IMR-90 (cell line): ENCODE measurements at regions not wholly inside any gene's neighbourhood (a gene's known extent, or its start where the extent isn't known, plus 50 kb on each side); places are given as distances from the start of the nearest gene placed in this dataset.

ENCODE experiments used
- BHLHE40 ChIP-seq: fragments of 150-350 bp; IDR thresholded peaks from 2 replicates; pipeline ENCODE4 v1.6.1; 2016; ENCODE audit warnings: mild to moderate bottlenecking, low read depth, low read length
- CHD1 ChIP-seq: IDR thresholded peaks from 2 replicates; pipeline ENCODE4 v1.6.1; 2012; ENCODE audit warnings: low read depth, low read length, improper control_type of control experiment
- ELK1 ChIP-seq: fragments of 150-350 bp; IDR thresholded peaks from 2 replicates; pipeline ENCODE4 v1.6.1; 2016; ENCODE audit warnings: low read depth, mild to moderate bottlenecking, low read length, moderate library complexity, borderline replicate concordance
- FOS ChIP-seq: fragments of 150-350 bp; IDR thresholded peaks from 2 replicates; pipeline ENCODE4 v1.6.1; 2016; ENCODE audit warnings: low read depth, low read length
- MAZ ChIP-seq: IDR thresholded peaks from 2 replicates; pipeline ENCODE4 v1.6.1; 2012; ENCODE audit warnings: low read depth, mild to moderate bottlenecking, low read length, improper control_type of control experiment, moderate library complexity, borderline replicate concordance
- MXI1 ChIP-seq: IDR thresholded peaks from 2 replicates; pipeline ENCODE4 v1.6.1; 2012; ENCODE audit warnings: low read depth, mild to moderate bottlenecking, low read length, moderate library complexity, borderline replicate concordance
- POLR2A ChIP-seq: IDR thresholded peaks from 2 replicates; pipeline ENCODE4 v1.6.1; 2012; ENCODE audit warnings: mild to moderate bottlenecking, low read depth, low read length
- RAD21 ChIP-seq: IDR thresholded peaks from 2 replicates; pipeline ENCODE4 v1.6.1; 2012; ENCODE audit warnings: low read length, improper control_type of control experiment
- RCOR1 ChIP-seq: IDR thresholded peaks from 2 replicates; pipeline ENCODE4 v1.6.1; 2012; ENCODE audit warnings: mild to moderate bottlenecking, low read length, improper control_type of control experiment; ENCODE audit not compliant: insufficient replicate concordance
- RFX5 ChIP-seq: IDR thresholded peaks from 2 replicates; pipeline ENCODE4 v1.8.0; 2012; ENCODE audit warnings: low read depth, mild to moderate bottlenecking, low read length, moderate library complexity
- SMC3 ChIP-seq: fragments of 150-350 bp; IDR thresholded peaks from 2 replicates; pipeline ENCODE4 v1.6.1; 2016; ENCODE audit warnings: low read depth, mild to moderate bottlenecking, antibody characterized with exemption, low read length, moderate library complexity
- USF2 ChIP-seq: fragments of 150-350 bp; IDR thresholded peaks from 2 replicates; pipeline ENCODE4 v1.6.1; 2017; ENCODE audit warnings: mild to moderate bottlenecking, antibody characterized with exemption, low read length, low read depth
- TF ChIP-seq, protein P1 (sequence below): conservative IDR thresholded peaks from 2 replicates; pipeline ENCODE4 v1.5.1; 2012; ENCODE audit warnings: mild to moderate bottlenecking, low read depth, low read length, improper control_type of control experiment

DNA sequence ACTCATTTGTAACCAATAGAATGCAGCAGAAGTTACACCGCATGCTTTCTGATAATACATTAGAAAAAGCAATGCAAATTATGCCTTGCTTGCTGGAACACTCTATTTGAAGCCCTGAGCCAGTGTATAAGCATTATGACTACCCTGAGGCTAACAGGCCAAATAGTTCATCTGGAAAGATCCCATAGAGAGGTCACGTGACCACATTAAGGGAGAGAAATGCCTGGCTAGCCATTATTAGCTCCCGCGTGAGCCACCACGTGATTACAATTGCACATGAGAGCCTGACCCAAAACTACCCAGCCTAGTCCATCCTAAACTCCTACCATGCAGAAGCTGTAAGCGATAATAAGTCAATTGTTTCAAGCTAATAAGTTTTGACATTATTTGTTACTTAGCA, 472.9 kb upstream of the GALNTL6 start:
- TF ChIP-seq MXI1 (no peak), RAD21 (no peak), BHLHE40 (no peak), USF2 (no peak), MAZ (no peak), ELK1 (no peak), CHD1 (no peak), POLR2A (no peak), FOS (no peak), SMC3 (no peak), RFX5 (no peak), RCOR1 (no peak)
- TF ChIP-seq, protein P1, sequence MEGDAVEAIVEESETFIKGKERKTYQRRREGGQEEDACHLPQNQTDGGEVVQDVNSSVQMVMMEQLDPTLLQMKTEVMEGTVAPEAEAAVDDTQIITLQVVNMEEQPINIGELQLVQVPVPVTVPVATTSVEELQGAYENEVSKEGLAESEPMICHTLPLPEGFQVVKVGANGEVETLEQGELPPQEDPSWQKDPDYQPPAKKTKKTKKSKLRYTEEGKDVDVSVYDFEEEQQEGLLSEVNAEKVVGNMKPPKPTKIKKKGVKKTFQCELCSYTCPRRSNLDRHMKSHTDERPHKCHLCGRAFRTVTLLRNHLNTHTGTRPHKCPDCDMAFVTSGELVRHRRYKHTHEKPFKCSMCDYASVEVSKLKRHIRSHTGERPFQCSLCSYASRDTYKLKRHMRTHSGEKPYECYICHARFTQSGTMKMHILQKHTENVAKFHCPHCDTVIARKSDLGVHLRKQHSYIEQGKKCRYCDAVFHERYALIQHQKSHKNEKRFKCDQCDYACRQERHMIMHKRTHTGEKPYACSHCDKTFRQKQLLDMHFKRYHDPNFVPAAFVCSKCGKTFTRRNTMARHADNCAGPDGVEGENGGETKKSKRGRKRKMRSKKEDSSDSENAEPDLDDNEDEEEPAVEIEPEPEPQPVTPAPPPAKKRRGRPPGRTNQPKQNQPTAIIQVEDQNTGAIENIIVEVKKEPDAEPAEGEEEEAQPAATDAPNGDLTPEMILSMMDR = no peak
